HG03558 (cell line): ENCODE measurements at regions not wholly inside any gene's neighbourhood (a gene's known extent, or its start where the extent isn't known, plus 50 kb on each side); places are given as distances from the start of the nearest gene placed in this dataset.

Experiments used
- ATAC-seq: cut with Tn5 transposase; IDR thresholded peaks from one replicate; pipeline ENCODE4 v1.9.1; 2021; ENCODE audit warnings: moderate number of reproducible peaks; ENCODE audit not compliant: unreplicated experiment; ENCODE audit errors: extremely low read depth

DNA sequence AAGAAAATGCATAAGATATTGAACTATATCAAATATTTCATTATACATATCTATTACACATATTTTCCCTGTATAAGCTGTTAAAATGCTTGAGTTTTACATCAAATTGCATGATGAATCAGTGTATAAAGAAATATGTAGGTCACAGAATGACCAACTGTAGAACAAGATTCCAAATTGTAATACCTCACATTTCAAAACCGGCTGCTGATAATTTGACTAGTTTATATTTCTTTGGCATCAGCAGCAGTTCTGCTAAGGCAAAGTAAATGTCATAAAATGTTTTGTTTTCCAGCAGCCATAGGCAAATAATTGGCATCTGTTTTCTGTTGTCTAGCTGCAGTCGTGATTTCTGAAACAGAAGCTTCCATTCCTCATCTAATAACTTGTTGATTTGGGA lies 633.9 kb downstream of the ARL4A start:
- no peak for ATAC-seq

DNA sequence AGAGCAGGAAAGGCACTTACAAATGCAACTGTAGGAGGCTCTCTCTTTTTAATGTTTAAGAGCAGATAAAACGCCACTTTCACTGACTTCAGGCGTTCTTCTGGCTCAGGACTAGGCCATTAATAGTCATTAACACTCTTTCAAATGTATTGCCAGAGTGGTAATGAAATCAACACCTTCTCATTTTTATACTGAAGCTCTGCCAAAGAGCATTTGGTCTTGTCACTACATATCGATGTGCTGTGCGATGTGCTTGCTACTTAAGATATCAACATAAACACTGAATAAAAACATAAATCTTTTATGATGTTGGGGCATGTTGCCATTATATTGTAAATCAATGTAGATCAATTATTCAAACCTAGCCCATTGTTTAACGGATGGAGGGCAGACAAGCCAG lies 634.7 kb downstream of the ARL4A start:
- no peak for ATAC-seq

DNA sequence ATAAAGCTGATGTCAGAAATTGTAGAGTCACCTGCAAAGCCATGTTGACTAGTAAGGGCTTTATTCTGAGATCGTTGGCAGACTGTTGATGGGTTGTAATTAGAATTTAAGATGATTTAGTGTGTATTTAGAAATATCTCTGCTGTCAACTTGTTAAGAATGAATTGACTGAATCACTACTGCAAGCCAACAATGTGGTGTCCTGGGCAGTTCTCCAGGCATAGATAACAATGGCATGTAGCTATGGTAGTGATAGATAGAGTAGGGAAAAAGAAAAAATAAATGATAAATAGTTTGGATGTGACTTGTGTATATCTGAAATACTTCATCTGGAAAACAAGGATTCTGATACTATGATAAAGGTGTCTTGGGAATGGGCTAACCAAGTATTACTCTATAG lies 640.2 kb downstream of the ARL4A start:
- no peak for ATAC-seq

DNA sequence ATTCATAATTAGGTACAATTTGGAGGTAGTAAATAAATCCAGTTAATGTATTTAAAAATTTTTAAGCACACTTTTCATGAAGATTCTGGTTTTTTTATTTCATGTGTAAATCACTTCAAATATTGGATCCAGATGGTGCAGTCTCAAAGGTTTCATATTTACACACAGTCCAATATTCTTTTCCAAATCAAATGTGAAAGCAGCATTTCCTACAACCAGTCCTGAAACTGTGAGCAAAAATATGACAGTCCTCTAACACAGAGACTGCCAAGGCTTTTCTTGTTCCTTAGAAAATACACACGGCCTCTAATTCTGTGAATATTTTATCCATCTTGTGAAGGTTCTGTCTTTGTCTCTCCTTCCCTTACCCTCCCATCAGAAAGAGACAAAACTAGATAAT lies 645.9 kb downstream of the ARL4A start:
- ATAC-seq = no peak

DNA sequence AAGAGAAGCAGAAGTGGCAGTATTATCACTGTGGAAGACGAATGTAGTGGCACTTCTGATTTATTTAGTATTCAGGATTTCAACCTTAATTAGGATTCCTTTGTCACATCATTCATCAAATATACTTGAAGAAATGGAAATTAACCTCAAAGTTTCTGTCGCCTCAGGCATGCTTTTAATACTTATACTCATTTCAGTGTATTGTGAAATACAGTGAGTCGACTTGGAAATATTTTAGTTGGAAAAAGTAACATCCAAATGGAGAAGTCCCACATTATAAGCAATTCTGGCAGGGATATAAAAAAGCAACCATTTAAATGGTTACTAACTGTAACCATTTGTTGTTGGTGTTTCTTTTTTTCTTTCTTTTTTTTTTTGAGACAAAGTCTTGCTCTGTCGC lies 648.8 kb downstream of the ARL4A start:
- ATAC-seq = no peak

DNA sequence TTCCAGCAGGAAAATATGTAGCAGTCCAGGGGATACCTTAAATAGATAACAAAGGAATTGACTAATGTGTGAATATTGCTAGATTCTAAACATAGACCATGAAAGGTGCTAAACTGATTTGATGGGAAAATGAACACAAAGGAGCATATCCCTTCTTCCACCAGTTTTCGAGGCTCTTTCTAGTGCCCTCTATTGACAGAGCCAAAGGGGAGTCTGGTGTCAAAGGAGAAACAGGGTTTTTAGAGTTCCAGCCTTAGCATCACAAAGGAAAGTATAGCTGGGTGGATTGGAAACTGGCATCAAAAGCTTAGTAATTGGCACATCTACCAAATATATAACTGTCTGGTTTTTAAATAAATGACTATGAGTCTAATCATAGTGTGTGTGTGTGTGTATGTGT lies 636.8 kb downstream of the ETV1 start:
- ATAC-seq = no peak

DNA sequence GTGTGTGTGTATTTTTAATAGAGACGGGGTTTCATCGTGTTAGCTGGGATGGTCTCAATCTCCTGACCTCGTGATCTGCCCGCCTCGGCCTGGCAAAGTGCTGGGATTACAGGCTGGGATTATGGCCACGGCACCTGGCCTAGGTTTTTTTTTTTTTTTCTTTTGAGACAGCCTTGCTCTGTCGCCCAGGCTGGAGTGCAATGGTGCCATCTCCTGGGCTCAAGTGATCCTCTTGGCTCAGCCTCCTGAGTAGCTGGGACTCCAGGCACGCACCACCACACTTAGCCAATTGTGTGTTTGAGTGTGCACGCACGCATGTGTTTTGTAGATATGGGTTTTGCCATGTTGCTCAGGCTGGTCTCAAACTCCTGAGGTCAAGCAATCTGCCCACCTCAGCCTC lies 629.8 kb downstream of the ETV1 start:
- no peak for ATAC-seq

DNA sequence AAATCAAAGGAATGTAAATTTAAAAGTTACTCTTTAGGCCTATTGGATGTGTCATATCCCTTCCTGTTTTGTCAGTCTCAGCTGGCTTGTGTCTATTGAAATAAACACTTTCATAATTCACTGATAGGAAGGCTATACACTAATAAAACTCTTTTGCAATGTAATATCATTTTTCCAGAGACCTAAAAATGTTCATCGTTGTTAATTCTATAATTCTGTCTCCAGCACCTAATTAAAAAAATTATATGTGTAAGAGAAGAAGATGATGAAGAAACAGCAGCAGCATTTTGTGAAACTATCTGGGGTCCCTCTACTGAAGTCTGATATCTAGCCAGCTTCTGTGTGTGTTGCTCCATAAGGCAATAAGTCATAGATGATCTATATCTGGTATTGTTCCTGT lies 602.7 kb downstream of the ETV1 start:
- no peak for ATAC-seq

DNA sequence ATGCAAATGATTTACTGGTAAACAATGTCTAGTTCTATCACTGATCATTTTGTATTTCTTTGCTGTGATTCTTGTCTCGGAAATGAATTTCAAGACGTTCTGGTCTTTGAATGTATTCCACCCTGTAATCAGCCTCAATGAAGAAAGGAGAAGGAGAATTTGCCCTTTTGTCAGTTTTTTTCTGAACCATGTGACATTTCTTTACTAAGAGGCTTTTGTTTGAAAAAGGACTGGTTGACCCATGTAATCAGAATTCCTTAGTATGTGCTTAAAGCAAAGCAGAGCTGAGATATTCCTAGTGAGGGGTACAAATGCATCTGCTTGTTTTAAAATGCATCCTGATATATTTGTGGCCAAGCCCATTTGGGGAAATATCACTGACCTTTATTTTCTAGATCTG lies 581.6 kb downstream of the ETV1 start:
- ATAC-seq = no peak

DNA sequence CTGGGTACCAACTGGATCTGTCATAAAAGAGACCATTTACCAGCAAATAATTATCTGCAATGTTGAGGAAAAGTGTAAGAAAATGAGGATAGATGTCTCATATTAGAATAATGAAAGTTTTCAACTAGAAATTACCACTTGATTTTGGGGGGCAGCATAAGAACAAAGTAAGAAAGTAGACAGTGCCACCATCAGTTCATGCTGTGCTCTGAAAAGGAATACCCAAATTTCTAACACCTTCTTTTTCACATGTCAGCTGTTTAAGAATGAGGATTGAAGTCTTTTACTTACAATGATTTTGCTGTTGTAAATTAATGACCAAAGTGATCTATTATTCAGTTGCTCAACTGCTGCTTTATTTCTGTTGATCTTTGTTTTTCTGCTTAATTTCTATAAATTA lies 578.3 kb downstream of the ETV1 start:
- no peak for ATAC-seq

DNA sequence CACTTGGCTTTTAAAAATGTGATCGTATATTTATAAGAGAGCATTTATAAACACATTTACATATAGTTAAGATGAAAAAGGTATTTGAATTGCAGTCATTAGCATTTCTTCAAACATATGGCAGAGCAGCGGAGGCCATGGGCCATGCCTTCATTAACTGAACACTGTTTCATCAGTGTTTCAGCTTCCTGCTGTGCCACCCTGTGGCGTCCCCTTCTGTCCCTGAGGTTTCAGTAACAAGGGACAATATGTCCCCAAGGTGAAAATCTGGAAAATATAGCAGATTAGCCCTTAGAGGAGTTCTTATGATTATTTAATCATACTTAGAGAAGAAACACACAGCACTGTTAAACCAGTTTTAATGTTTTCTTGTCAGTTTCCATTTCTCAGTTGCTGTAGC lies 577.8 kb downstream of the ETV1 start:
- ATAC-seq = no peak

DNA sequence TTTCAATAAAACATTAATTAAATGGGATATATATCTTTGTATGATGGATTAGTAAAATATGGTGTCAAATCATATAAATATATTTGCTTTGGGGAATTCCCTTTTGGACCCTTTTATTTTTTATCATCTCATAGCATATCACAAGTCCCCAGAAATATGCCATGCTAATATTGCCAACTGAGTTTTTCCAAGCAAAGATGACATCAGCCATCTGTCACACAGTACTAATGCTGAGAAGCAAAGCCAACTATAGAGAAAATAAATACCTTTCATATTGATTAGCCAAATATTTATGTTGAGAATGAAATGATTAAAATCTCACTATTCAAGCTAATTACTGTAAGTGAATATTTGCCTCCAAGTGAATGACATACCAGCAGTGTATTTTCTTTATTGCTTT lies 575.3 kb downstream of the ETV1 start:
- ATAC-seq = no peak

DNA sequence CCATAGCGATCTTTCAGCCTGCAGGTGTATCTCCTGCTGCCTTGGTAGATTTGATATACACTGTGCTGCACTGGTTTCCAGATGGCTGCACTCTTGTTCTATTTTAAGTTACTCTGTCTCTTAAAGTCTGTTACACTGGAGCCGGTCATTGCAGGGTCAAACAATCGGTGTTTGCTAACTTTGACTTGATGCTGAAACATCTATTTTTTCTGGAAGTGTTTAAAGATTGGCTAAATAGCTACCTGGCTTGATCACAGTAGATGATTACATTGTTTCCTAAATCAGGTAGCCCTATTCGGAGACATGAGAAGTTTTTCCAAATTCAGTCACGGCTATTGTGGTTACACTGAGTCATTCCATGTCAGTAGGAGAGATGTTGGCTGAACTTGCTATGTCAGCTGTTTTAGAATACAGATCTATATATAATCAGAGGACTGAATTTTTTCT lies 574.8 kb downstream of the ETV1 start:
- ATAC-seq = no peak

DNA sequence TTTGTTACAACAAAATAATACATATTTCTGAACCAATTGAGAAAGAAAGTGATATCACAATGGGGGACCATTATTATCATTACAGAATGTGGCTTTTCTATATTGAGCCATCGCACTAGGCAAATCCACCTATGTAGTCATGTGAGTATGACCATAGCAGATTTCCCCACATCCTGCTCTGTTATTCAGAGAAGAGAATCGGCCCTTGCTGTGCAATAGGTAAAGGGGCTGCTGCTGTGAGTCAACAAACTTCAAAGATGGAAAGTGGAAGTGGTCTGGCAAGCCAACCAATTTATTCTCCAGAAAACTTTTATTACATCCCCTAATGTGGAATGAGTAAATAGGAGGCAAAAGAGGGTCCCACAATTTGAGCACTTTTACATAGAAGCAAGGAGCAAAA lies 573.4 kb downstream of the ETV1 start:
- no peak for ATAC-seq

DNA sequence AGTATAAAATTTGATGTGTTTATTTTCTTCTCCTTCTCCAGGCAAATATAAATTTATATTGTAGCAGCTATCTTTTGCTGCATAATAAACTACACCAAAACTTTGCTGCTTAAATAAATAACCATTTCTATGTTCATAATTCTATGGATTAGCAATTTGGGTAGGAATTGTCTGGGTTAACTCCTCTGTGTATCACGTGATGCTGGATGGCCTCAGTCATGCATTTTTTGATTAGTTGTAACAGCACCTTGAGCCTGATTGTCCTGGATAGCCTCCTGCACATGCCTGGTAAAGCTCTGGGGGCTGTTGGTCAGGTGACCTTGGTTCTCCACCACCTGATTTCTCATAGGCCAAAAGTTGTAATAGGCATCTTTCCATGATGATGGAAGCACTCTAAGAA lies 572.9 kb downstream of the ETV1 start:
- no peak for ATAC-seq

DNA sequence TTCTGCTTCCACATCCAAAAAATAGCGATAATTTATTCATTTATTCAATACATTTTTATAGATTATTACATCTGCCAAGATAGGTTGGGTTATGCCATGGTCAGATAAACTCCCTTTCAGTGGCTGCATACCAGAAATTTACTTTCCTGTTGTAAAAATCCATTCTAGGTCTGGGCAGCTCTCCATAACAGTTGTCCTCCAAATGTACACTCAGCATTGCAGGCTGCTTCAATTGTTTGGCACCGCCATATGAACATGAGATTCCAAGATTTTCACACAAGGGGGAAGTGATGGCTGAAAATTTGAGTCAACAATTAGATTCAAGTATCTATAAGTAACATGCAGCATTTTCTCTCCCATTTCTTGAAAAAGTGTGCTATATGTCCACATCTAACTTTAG lies 568.7 kb downstream of the ETV1 start:
- ATAC-seq = no peak

DNA sequence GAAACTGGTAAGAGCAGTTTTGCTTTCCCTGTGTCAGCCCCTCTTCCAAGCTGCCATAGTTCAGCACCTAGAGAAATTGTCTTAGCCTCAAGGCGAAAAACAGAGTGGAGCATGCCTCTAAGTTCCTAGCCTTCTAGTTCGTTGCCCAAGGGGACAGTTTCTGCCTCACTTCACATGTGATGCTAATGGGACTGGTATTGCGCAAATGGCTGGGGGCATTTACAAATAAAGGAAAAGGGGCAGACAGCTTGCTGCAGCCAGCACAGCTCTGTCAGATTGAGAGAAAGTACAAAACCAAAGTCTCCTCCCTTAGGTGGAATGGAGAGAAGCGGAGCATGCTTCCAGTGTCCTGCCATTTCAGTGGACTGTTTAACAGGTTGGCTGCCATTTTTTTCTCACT lies 567.7 kb downstream of the ETV1 start:
- no peak for ATAC-seq

DNA sequence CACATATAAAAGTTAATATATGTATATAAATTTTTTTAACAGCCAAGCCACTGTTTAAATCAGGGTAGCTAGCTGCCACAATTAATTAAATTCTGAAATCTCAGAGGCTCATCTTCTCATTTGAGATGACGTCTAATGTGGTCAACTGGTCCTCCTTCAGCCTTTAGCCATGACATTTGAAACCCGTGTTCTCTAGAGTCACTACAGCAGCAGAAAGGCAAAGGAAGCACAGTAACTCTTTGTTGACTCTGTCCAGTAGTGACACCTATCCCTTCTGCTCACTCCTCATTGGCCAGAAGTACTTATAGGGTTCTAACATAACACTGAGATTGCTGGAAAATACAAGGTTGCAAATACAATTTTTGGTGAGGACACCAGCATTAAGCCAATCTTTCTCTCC lies 555.5 kb downstream of the ETV1 start:
- no peak for ATAC-seq

DNA sequence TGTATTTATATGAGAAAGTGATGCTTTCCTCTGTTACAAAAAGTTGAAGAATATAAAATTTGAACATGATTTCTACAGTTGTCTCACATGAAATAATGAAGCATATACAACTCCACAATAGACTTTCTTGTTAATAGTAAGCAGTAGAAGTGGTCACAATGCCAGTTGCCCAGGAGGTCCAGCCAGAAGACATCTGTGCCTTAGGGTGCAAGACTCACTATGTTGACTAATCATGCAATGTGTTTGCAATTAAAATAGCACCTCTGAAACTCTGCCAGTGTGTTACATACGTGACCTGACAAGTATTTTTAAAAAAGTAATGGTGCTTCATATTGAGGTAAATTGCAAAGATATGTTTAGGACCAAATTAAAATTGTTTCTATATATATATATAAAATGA lies 547.2 kb downstream of the ETV1 start:
- ATAC-seq = no peak

DNA sequence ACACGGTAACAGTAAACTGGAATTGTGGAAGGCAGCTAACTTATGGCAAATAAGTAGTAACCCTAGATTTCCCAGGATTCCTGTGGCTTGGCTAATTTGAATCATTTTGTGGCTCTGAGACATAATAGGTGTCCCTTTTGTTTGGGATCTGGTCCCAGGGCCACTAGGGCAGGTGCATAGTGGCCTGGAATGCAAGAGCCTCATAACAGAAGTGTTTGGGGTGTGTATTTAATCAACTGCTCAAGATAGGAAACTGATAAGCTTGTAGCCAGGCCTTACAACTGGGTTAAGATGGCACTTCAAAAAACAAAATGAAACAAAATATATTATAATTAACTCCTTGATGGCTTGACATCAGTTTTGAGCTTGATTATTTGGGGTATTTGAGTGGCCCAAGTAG lies 541.8 kb downstream of the ETV1 start:
- no peak for ATAC-seq

DNA sequence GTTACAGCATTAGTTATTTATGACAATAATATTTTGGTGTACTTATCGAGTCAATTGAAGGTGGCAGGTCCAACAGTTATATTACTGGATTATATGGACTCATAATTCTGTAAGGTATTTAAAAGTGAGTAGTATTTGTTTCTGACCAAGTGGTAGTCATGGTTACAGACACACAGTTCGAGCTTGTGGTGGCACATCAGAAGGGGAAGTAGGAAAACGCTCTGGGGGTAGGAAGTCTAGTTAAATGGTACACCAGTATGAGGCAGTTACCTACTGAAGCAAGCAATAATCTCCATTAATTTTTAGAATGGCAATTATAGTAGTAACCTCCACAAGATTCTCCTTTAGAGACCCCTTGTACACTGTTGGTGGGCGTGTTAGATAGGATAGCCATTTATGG lies 541.2 kb downstream of the ETV1 start:
- no peak for ATAC-seq

DNA sequence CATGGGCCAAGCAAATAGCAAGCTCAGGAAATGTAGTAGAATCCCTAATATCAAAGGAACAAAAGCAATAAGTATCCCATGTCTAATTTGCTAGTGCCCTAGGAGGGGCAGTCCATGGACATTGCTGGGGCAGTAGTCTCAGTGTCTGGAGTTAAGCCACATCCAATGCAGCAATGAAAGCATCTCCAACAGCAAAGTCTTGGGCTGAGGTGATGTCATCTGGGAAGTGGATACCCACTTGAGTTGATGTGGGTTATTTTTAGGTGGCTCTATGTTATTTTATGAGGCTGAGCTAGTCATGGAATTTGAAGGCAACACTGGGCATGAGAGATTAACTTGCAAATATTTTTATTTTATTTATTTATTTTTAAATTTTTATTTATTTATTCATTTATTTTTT lies 540.0 kb downstream of the ETV1 start:
- ATAC-seq = no peak

DNA sequence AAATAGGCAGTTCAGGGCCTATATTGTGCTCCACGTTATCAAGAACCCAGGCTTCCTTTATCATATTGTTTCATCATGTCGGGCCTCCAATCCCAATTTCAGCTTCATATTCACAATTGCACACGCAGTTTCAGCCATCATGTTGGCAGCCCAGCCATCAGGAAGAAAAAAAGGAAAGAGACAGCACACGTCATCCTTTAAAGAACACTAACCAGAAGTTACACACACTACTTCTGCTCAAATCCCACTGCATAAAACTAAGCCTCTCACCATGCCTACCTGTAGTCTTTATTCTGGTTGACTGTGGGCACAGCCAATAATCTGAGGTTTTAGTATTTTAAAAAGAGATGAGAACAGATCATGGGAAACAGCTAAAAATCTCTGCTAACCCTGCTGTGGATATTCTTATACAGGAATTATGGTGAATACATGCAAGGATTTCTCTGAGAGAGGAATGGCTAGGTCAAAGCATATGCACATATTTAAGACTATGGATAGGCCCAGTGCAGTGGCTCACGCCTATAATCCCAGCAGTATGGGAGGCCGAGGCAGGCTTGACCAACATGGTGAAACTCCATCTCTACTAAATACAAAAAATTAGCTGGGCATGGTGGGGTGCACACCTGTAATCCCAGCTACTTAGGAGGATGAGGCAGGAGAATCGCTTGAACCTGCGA lies 534.4 kb downstream of the ETV1 start:
- no peak for ATAC-seq
